ENCODE measurements at regions not wholly inside any gene's neighbourhood (a gene's known extent, or its start where the extent isn't known, plus 50 kb on each side); places are given as distances from the start of the nearest gene placed in this dataset.

DNA sequence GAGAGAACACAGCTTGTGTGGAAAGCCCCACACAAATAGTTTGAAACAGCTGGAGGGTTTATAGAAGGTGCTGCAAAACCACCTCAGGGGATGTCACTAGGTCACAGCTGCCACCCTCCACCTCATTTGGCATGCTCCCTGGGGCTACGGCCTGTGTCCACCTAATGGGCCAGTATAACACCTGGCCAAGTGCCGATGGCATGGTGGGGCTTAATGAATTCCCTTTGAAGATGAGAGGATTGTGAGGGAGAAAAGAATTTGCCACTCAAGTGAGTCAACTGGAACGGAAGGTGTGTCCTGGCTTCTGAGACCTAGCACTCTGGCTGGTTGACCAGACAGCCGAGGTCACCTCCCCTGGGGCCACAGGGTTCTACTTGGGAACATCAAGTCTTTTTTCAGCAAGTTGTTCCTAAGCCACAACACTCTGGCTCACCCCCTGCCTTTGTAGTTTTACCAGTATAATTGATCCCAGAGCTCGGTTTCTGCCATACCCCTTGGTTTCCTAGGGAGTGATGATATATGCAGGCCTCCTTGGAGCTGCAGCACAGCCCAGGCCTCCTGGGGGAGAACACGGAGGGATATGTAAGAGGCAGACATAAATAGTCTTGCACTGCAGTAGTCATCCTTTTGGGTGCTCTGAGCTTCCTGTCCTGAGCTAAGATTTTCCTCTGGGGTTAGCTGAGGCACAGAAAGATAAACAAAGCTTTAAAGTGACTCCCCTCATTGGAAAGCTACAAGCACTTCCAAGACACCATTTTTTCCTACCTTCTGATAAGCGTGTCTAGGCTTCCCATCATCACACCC is 178.2 kb upstream of the LPP start:
- ChIA-PET POLR2A (ENCODE audit: unreplicated experiment) (interaction anchor here (0.6 to 0.7 kb wide), 3 partner anchors 18 to 294 kb away, joined by 3 to 7 read pairs (median 4); no protein-coding TSS in a partner anchor), CTCF (interaction anchor here (0.6 kb wide), 3 partner anchors 74 to 242 kb away, joined by 3 to 7 read pairs (median 4); no protein-coding TSS in a partner anchor)
- peaks cover 67% of the 10 kb centered on the region for H3K4me1 ChIP-seq (replicated peaks; ENCODE audit: insufficient read depth)
- no peak for TF ChIP-seq EZH2 (IDR thresholded peaks at IDR 0.05; ENCODE audit: low read depth)
- TF ChIP-seq, protein P1, sequence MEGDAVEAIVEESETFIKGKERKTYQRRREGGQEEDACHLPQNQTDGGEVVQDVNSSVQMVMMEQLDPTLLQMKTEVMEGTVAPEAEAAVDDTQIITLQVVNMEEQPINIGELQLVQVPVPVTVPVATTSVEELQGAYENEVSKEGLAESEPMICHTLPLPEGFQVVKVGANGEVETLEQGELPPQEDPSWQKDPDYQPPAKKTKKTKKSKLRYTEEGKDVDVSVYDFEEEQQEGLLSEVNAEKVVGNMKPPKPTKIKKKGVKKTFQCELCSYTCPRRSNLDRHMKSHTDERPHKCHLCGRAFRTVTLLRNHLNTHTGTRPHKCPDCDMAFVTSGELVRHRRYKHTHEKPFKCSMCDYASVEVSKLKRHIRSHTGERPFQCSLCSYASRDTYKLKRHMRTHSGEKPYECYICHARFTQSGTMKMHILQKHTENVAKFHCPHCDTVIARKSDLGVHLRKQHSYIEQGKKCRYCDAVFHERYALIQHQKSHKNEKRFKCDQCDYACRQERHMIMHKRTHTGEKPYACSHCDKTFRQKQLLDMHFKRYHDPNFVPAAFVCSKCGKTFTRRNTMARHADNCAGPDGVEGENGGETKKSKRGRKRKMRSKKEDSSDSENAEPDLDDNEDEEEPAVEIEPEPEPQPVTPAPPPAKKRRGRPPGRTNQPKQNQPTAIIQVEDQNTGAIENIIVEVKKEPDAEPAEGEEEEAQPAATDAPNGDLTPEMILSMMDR (conservative IDR thresholded peaks at IDR 0.05): no peak
- DNase-seq: peak; percentile 77 to 98
- peak overlapping the region; percentile 35 for H3K27ac ChIP-seq
- H3F3A ChIP-seq (ENCODE audit: insufficient read depth, low read depth): peaks cover 41% of the 10 kb centered on the region
- H3K79me2 ChIP-seq (ENCODE audit: low read depth): no peaks in the 10 kb centered on the region
- H4K20me1 ChIP-seq (ENCODE audit: insufficient read depth): no peaks in the 10 kb centered on the region
- H3K4me2 ChIP-seq: peak overlapping the region; percentile 46
- intact Hi-C loops (cut with micrococcal nuclease; ENCODE audit: unreplicated experiment): loop anchor here (1.0 to 10.0 kb wide), 4 partner anchors 33 to 299 kb away; no protein-coding TSS in a partner anchor
- no peaks in the 10 kb centered on the region for H3K27me3 ChIP-seq (ENCODE audit: insufficient read depth, low read depth)
- H2AFZ ChIP-seq: no peak overlapping the region
- peaks cover 6% of the 10 kb centered on the region for H3K9me3 ChIP-seq (ENCODE audit: insufficient read depth, low read depth)
- no peaks in the 10 kb centered on the region for H3K9me2 ChIP-seq (ENCODE audit: insufficient read depth)
- BruUV-seq (replicated peaks): no TSS peak
- H3K4me3 ChIP-seq: no peak overlapping the region
- no peaks in the 10 kb centered on the region for H3K36me3 ChIP-seq (ENCODE audit: low read depth)

DNA sequence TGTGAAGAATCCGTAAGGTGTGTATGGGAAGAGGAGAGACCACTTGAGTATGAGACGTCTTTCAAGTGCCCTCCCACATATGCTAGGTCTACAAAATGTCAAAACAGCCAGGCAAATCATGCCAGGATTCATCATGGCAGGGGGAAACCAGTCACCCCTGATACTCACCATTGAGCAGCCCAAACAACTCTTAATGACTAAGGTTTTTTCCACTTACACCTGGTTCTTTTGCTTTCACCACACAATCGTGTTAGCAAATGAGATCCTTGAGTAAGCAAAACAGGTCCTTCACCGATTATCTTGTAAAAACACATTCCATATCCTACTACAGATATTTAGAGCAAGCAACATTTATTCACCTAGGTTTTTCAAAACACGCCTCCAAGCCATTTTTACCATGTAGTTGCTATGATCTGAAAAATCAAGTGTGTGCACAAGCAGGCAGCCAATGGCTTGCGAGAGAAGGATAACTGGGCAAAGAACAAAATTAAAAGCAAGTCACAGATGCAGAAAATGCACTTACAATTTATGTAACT is 177.5 kb upstream of the LPP start:
- H3K79me2 ChIP-seq (ENCODE audit: low read depth): no peaks in the 10 kb centered on the region
- CTCF ChIA-PET: interaction anchor here (0.6 kb wide), 1 partner anchor 181 kb away, joined by 7 read pairs; no protein-coding TSS in a partner anchor
- H3K9me3 ChIP-seq (ENCODE audit: insufficient read depth, low read depth): peaks cover 6% of the 10 kb centered on the region
- peak in 1 of 2 experiments; percentile 50 for DNase-seq
- no TSS peak for BruUV-seq (replicated peaks)
- TF ChIP-seq, protein P1 (conservative IDR thresholded peaks at IDR 0.05): no peak
- no peak for TF ChIP-seq EZH2 (IDR thresholded peaks at IDR 0.05; ENCODE audit: low read depth)
- H3K4me2 ChIP-seq: peak overlapping the region; percentile 46
- H3K4me3 ChIP-seq: no peak overlapping the region
- H3K36me3 ChIP-seq (ENCODE audit: low read depth): no peaks in the 10 kb centered on the region
- POLR2A ChIA-PET (ENCODE audit: unreplicated experiment): no interaction called here
- peaks cover 61% of the 10 kb centered on the region for H3K4me1 ChIP-seq (replicated peaks; ENCODE audit: insufficient read depth)
- H3K27me3 ChIP-seq (ENCODE audit: insufficient read depth, low read depth): no peaks in the 10 kb centered on the region
- no peak overlapping the region for H2AFZ ChIP-seq
- H3F3A ChIP-seq (ENCODE audit: insufficient read depth, low read depth): peaks cover 41% of the 10 kb centered on the region
- intact Hi-C loops (cut with micrococcal nuclease; ENCODE audit: unreplicated experiment): loop anchor here (10.0 kb wide), 1 partner anchor 298 kb away; no protein-coding TSS in a partner anchor
- no peaks in the 10 kb centered on the region for H3K9me2 ChIP-seq (ENCODE audit: insufficient read depth)
- H4K20me1 ChIP-seq (ENCODE audit: insufficient read depth): no peaks in the 10 kb centered on the region
- H3K27ac ChIP-seq: peak overlapping the region; percentile 35

DNA sequence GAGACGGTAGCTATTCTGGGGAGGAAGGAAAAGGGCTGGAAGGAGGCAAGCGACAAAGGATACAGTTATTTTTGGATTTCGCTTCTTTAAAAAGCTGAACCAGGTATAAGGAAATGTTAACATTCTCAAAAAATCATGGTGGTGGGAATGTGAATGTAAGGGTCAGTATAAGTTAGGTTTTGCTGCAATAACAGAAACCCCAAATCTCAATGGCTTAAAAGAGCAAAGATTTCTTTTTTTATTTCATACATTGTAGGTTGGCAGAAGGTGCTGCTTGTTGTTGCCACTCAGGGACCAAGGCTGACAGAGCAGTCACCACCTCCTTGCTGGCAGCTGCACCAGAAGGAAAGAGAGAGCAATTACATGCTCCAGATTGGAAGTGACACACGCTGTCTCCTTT is 176.3 kb upstream of the LPP start:
- no peaks in the 10 kb centered on the region for H3K9me2 ChIP-seq (ENCODE audit: insufficient read depth)
- H3K4me1 ChIP-seq (replicated peaks; ENCODE audit: insufficient read depth): peaks cover 53% of the 10 kb centered on the region
- H3K79me2 ChIP-seq (ENCODE audit: low read depth): no peaks in the 10 kb centered on the region
- no peak overlapping the region for H2AFZ ChIP-seq
- peaks cover 6% of the 10 kb centered on the region for H3K9me3 ChIP-seq (ENCODE audit: insufficient read depth, low read depth)
- H3K4me2 ChIP-seq: no peak overlapping the region
- no peaks in the 10 kb centered on the region for H4K20me1 ChIP-seq (ENCODE audit: insufficient read depth)
- no peaks in the 10 kb centered on the region for H3K27me3 ChIP-seq (ENCODE audit: insufficient read depth, low read depth)
- no TSS peak for BruUV-seq (replicated peaks)
- intact Hi-C loops (cut with micrococcal nuclease; ENCODE audit: unreplicated experiment): loop anchor here (10.0 kb wide), 1 partner anchor 297 kb away; no protein-coding TSS in a partner anchor
- no peaks in the 10 kb centered on the region for H3K36me3 ChIP-seq (ENCODE audit: low read depth)
- POLR2A ChIA-PET (ENCODE audit: unreplicated experiment): no interaction called here
- no peak for TF ChIP-seq EZH2 (IDR thresholded peaks at IDR 0.05; ENCODE audit: low read depth)
- TF ChIP-seq, protein P1 (conservative IDR thresholded peaks at IDR 0.05): no peak
- no peak overlapping the region for H3K27ac ChIP-seq
- H3K4me3 ChIP-seq: no peak overlapping the region
- DNase-seq: no peak
- peaks cover 41% of the 10 kb centered on the region for H3F3A ChIP-seq (ENCODE audit: insufficient read depth, low read depth)
- CTCF ChIA-PET: no interaction called here

All from PC-9 (cell line).